T-helper 1 cell treated with Interleukin-12 subunit alpha and Interleukin-12 subunit beta and Interleukin-4 antibody, amounts not matched to agents 30 μg/mL and 1 μg/mL, for 36 hours (primary cell): ENCODE measurements at regions not wholly inside any gene's neighbourhood (a gene's known extent, or its start where the extent isn't known, plus 50 kb on each side); places are given as distances from the start of the nearest gene placed in this dataset.
"Not testable (repeated sequence)": the region's sequence is repeated elsewhere in the genome, so short reads cannot be mapped to it uniquely, and the experiment has no call there.

Experiments
- H3K27ac Mint-ChIP-seq: one replicate; pipeline ENCODE4 v1.8.0; 2021; ENCODE audit warnings: mild to moderate bottlenecking, mixed read lengths
- H3K27me3 Mint-ChIP-seq: one replicate; pipeline ENCODE4 v1.8.0; 2021; ENCODE audit warnings: low read depth, mixed read lengths
- H3K36me3 Mint-ChIP-seq: one replicate; pipeline ENCODE4 v1.8.0; 2021; ENCODE audit warnings: low read depth, mixed read lengths
- H3K4me1 Mint-ChIP-seq: one replicate; pipeline ENCODE4 v1.8.0; 2021; ENCODE audit warnings: low read depth, mixed read lengths
- H3K4me3 Mint-ChIP-seq: one replicate; pipeline ENCODE4 v1.8.0; 2021; ENCODE audit warnings: mild to moderate bottlenecking, moderate library complexity, mixed read lengths
- H3K9me3 Mint-ChIP-seq: one replicate; pipeline ENCODE4 v1.8.0; 2021; ENCODE audit warnings: mixed read lengths

GRCh38 chr16:88230967-88231615 is 151.7 kb upstream of the ZNF469 start:
- not testable (repeated sequence) for H3K36me3 Mint-ChIP-seq, H3K27ac Mint-ChIP-seq, H3K27me3 Mint-ChIP-seq, H3K4me3 Mint-ChIP-seq, H3K9me3 Mint-ChIP-seq, H3K4me1 Mint-ChIP-seq

GRCh38 chr16:88231839-88232238 is 150.9 kb upstream of the ZNF469 start:
- H3K4me3 Mint-ChIP-seq, H3K9me3 Mint-ChIP-seq: not testable (repeated sequence)

GRCh38 chr16:88232401-88233258 is 150.1 kb upstream of the ZNF469 start:
- not testable (repeated sequence) for H3K4me1 Mint-ChIP-seq, H3K27ac Mint-ChIP-seq, H3K4me3 Mint-ChIP-seq, H3K27me3 Mint-ChIP-seq, H3K36me3 Mint-ChIP-seq, H3K9me3 Mint-ChIP-seq

More at GRCh38 chr16:88231839-88232238, 150.9 kb upstream of the ZNF469 start:
- not testable (repeated sequence) for H3K27ac Mint-ChIP-seq, H3K4me1 Mint-ChIP-seq, H3K36me3 Mint-ChIP-seq, H3K27me3 Mint-ChIP-seq

- H3K36me3 Mint-ChIP-seq, H3K27me3 Mint-ChIP-seq, H3K4me3 Mint-ChIP-seq, H3K4me1 Mint-ChIP-seq, H3K27ac Mint-ChIP-seq, H3K9me3 Mint-ChIP-seq: not testable (repeated sequence)
Measured at GRCh38 chr16:88233621-88234420, 148.9 kb upstream of the ZNF469 start.

- not testable (repeated sequence) for H3K9me3 Mint-ChIP-seq, H3K27me3 Mint-ChIP-seq, H3K36me3 Mint-ChIP-seq, H3K4me1 Mint-ChIP-seq, H3K4me3 Mint-ChIP-seq, H3K27ac Mint-ChIP-seq
Measured at GRCh38 chr16:88234421-88235271, 148.1 kb upstream of the ZNF469 start.

GRCh38 chr16:88235691-88236090 is 147.1 kb upstream of the ZNF469 start:
- not testable (repeated sequence) for H3K9me3 Mint-ChIP-seq, H3K27me3 Mint-ChIP-seq, H3K4me1 Mint-ChIP-seq, H3K27ac Mint-ChIP-seq, H3K36me3 Mint-ChIP-seq, H3K4me3 Mint-ChIP-seq

GRCh38 chr16:88236229-88236628 is 146.5 kb upstream of the ZNF469 start:
- not testable (repeated sequence) for H3K4me1 Mint-ChIP-seq, H3K27me3 Mint-ChIP-seq, H3K9me3 Mint-ChIP-seq, H3K4me3 Mint-ChIP-seq, H3K36me3 Mint-ChIP-seq, H3K27ac Mint-ChIP-seq

GRCh38 chr16:88237314-88237713 is 145.4 kb upstream of the ZNF469 start:
- not testable (repeated sequence) for H3K4me1 Mint-ChIP-seq, H3K27ac Mint-ChIP-seq, H3K4me3 Mint-ChIP-seq, H3K27me3 Mint-ChIP-seq, H3K9me3 Mint-ChIP-seq, H3K36me3 Mint-ChIP-seq

GRCh38 chr16:88237761-88238415 is 144.9 kb upstream of the ZNF469 start:
- H3K4me3 Mint-ChIP-seq, H3K27ac Mint-ChIP-seq, H3K36me3 Mint-ChIP-seq, H3K4me1 Mint-ChIP-seq, H3K9me3 Mint-ChIP-seq, H3K27me3 Mint-ChIP-seq: not testable (repeated sequence)

- H3K27ac Mint-ChIP-seq, H3K4me1 Mint-ChIP-seq, H3K27me3 Mint-ChIP-seq, H3K9me3 Mint-ChIP-seq, H3K4me3 Mint-ChIP-seq, H3K36me3 Mint-ChIP-seq: not testable (repeated sequence)
Measured at GRCh38 chr16:88238732-88239274, 144.0 kb upstream of the ZNF469 start.

- not testable (repeated sequence) for H3K27me3 Mint-ChIP-seq, H3K4me3 Mint-ChIP-seq, H3K27ac Mint-ChIP-seq, H3K4me1 Mint-ChIP-seq, H3K36me3 Mint-ChIP-seq
- peaks cover 17% of the 10 kb centered on the region for H3K9me3 Mint-ChIP-seq
Measured at GRCh38 chr16:88240118-88240517, 142.6 kb upstream of the ZNF469 start.

- H3K27me3 Mint-ChIP-seq, H3K36me3 Mint-ChIP-seq, H3K4me1 Mint-ChIP-seq, H3K27ac Mint-ChIP-seq, H3K4me3 Mint-ChIP-seq: not testable (repeated sequence)
- peaks cover 17% of the 10 kb centered on the region for H3K9me3 Mint-ChIP-seq
Measured at GRCh38 chr16:88240776-88241175, 142.0 kb upstream of the ZNF469 start.

- H3K4me1 Mint-ChIP-seq, H3K27ac Mint-ChIP-seq, H3K4me3 Mint-ChIP-seq: not testable (repeated sequence)
Measured at GRCh38 chr16:88241404-88242311, 141.1 kb upstream of the ZNF469 start.

More at GRCh38 chr16:88241404-88242311, 141.1 kb upstream of the ZNF469 start:
- not testable (repeated sequence) for H3K36me3 Mint-ChIP-seq, H3K27me3 Mint-ChIP-seq
- peaks cover 17% of the 10 kb centered on the region for H3K9me3 Mint-ChIP-seq
